ENCODE measurements at regions not wholly inside any gene's neighbourhood (a gene's known extent, or its start where the extent isn't known, plus 50 kb on each side); places are given as distances from the start of the nearest gene placed in this dataset.

DNA sequence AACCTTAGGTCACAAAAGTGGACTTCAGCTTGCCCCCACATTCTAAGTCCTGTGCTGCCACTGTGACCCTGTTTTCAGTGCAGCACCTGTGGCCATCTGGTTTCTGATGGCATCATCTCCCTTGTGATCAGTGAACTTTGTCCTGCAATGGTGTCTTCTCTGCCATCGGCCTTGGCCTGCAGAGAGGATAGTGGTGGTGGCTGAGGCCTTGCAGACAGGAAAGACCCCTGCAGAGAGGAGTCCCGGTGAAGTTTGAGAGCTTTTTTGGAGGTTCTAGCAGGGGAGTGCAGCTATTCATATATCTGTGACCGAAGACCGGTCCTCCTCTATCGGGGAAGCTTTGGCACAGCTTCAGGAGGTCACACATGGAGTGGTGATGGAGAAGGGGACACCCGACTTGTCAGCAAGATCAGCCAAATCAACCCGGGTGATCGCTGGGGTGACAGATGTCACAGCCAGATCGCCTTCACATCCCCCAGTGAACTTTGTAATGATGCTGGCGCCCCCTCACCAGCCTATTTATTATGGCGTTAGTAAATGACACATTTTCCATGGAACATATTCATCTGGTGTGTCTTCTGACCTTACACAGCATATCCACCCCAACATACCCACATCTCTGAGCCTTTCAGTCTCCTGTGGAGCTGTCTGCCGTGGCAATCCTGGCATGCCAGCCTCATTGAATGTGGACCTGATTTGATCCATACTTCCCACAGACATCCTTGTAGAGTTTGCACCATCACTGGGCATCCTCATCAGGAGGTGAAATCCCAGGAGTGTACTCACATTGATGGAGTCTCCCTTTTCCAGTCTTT lies 136.1 kb downstream of the PAPOLA start:
- no peak for DNase-seq

DNA sequence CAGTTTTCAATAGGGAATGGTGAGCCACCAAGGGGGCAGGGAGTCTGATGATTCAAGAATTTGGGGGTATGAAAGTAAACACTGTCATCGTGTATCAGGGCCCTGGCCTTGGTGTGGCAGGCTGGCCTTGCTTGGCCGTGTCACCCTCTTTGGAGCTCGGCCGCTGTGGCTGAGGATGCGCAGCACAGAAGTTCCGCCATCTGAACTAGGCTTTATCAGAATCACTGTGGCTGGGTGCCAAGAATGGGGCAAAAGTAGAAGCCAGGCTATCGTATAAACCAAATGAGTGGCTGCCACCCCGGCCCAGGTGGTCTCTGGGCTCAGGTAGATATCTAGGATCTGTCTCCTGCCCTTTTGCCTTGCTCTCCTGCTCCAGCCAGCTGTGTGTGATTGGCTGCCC lies 137.4 kb downstream of the PAPOLA start:
- DNase-seq, result no peak

DNA sequence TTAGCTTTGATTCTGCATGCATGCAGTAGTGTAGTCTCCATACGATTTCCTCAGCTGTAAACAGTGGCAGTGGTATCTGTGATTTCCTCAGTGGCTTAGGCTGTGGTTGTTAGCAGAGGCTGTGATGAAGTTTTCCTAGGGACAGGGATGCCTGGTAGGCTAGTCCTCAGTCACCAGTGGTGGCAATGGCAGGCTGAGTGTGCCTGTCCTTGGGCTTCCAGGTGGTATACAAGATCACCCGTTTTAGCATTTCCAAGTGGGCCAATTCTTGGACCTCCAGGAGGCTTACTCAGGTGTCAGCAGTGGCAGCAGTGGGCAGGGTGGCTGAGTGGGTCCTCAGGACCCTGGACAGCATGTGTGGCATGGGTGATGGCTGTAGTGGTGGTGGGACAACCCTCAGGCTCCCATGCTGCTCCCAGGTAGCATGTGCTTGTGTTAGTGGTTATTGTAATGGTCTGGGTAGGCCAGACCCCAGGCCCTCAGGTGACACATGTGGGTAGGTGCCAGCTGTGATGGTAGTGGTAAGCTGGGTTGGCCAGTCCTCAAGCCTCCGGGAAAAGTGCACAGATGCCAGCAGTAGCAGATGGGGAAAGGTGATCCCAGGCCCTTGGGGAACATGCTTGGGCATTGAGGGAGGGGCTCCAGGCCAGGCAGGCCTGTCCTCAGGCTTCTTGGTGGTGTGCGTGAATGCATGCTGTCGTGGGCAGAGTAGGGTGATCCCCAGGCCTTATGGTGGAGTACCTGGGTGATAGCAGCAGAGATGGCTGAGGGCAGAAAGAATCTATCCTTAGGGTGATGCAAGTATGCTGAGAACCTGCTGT lies 146.5 kb downstream of the PAPOLA start:
- no peak for DNase-seq

DNA sequence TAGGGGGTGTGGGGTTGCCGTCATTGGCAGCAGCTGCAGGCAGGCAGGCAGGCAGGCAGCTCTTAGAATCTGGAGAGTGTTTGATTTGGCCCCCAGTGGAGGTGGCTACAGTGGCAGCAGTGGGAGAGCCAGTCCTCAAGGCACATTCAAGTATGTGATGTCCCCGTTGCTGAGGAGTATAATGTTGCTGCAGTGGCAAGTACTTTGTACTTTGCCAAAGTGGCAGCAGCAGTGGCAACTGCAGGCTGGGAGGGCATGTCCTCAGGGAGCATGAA lies 147.1 kb downstream of the PAPOLA start:
- DNase-seq, result no peak

DNA sequence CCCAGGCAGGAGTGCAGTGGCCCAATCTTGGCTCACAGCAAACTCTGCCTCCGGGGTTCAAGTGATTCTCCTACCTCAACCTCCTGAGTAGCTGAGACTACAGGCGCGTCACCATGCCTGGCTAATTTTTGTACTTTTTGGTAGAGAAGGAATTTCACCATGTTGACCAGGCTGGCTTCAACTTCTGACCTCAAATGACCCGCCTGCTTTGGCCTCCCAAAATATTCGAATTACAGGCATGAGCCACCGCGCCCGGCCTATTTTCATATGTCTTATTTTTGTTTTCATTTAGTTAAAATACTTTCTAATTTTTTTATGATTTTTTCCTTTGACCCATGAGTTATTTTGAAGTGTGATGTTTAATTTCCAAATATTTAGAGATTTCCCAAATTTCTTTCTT lies 143.6 kb upstream of the VRK1 start:
- DNase-seq, result no peak

DNA sequence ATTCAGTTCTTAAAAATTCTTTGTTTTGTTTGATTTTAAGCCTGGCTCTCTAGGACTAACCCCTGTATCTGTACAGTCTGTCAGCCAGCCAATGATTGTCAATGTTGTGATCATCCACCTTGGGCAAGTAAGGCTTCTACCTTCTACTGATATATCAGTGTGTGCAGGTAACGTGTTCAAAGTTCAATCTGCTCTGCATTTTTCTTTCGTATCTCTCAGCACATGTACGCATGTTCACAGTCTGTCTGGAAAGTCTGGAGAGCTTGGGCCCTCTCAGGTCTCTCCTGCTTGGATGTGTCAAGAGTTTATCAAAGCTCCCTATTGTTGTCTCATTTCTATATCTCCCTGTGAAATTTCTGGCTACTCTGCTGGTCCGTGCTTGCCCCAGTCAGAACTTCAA lies 138.6 kb upstream of the VRK1 start:
- DNase-seq, result no peak

DNA sequence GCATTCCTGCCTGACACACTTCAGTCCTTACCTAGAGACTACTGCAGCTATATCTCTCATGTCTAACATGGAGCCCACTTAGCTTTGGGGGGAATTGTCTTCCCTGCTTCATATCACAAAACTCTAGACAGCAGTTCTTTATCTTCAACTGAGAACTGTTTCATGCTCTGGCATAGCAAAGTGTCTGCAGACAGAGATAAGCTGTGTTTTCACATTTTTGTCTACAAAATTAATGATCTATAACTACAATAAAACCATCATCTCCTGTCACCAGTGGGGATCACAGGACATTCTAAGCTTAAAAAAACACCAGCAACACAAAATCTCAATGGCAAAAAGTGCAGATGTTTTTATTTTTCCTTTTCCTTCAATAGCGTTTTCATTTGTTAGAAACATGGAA lies 137.1 kb upstream of the VRK1 start:
- DNase-seq, result no peak

DNA sequence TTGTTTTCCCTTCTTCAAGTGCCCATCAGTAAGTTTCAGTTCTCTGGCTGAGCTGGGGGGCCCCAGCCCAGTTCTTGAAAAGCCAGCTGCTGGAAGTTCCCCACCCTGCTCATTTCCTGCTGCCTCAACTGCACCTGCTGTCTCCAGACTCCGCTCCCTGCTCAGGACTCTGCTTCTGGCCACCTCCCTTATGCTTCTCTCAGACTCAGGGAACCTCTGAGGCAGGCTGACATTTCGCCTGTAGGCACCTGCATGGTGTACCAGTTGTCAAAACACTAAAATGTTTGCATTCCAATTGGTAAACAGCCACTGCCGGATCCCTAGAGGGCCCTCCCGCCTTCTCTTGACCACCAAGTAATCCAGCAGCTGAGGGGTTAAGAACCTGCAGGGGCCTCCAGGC lies 136.5 kb upstream of the VRK1 start:
- no peak for DNase-seq

DNA sequence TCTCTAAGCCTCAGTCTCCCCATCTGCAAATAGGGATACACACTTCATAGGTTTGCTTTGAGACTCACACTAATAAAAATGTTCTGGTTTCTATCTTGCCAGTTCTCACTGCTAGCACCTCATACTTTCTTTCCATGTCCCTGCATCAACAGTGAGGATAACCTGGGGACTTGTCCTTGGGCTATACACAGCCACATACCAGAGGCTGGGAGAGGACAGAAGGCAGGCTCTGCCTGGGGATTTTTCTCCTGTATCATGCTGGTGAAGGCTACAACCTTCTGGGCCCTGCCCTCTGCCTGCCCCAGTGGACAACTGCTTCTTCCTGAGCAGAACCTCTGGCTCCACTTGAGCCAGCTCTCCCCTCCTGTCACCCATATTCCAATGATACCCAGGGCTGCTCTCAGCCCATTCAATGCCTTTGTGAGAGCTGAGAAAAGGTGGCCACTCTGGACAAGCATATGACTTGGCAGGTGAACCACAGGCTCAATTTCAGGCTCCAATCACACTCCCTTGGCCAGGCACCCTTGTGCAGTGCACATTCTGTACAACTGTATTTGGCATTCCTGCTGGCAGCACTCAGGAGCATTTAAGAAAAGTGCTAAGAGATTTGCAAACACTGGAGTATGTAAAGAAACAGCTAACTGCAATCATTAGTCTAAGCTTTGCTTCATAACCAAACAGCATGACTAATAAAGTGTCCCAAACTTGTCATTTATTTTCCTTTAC lies 135.8 kb upstream of the VRK1 start:
- DNase-seq, result no peak

DNA sequence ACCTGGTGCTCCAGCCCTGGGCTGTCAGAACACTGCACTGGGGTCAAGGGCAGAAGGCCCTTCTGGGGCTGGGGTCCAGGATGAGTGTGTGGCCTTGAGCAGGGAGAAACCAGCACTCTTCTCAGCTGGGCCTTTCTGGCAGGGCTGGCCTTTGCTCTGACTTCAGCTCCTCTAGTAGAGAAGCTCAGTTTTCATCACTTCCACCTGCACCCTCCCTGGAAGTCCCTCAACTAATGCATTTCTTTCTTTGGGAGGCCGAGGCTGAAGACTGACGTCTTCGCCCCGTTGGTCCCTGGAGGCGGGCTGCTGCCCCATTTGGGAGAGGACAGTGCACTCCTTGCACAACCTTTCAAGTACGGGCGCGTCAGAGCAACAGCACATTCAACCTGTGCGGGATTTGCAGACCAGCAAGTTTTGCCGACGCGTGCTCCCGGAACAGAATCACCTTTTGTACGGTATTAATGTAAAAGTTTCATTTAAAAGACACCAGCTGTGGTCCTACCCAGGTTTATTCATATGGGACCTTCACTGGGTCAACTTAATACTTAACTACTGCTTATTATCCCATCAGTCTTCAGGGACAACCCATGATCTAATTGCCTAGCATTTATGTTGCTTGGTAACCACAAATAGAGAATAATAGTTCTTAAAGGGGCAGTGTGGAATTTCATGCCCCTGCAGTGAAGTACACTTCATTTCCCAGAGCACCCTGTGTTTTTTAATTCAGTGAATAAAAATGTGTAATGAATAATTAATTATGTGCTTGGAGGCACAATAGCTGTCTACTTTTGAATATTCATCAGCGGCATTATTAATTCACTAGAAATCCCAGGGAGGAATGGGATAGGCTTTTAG lies 134.8 kb upstream of the VRK1 start:
- no peak for DNase-seq

DNA sequence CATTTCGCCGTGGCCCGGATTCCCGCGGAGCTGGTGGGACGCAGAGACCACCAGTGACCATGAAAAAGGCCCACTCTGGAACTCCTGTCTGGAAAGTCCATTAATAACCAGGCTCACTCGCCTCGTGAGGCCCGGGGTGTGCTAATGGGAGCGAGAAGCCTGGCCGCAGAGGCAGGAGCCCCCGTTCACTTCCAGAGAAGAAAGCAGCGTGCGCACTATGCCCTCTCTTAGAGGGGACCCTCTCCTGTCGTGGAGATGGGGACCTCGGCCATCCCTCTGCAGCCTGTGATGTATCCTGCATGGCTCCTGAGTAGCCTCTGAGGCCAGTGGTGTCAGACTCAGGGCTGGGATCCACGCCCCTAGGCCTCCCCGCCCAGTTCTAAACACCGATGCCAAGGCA lies 134.1 kb upstream of the VRK1 start:
- DNase-seq, result no peak

DNA sequence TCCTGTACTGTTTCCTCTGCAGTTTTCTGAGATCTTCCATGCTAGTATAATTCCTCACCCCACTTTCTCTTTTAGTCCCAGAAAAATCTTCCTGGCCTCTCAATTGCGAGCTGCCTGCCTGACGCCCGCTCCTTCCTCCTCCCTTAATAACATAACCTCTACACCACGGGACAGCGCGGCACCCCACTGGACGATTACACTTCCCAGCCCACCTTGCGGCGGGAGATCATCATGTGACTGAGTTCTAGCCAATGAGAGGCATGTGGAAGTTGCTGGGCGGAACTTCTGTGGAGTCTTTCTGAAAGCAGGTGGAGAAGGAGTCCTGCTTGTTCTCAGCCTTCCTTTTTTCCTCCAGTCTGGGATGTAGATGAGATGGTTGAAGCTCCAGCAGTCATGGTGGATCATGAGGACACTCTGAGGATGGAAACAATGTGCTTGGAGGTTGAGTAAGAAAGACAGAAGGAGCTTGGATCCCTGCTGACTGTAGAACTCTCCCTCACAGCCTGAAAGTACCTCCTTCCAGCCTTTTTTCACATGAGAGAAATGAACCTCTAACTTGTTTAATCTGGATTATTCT lies 133.6 kb upstream of the VRK1 start:
- no peak for DNase-seq

DNA sequence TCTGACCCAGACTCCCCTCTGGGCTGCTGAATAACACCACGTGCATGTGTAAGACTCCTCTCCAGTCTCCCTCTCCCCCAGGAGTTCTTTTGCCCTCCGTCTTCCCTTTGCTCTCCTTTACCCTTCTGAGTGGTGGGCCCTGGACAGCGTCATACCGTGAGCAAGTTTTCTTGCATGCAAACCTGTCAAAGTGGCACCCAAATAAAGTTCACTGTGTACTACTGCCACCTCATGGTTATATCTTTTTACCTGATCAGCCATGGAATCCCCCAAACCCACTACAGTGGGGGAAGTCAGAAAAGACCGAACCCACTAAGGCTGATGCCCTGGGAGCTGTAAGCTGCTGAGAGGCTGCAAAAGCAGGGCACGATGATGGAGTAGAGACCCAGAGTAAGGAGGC lies 131.1 kb upstream of the VRK1 start:
- no peak for DNase-seq

DNA sequence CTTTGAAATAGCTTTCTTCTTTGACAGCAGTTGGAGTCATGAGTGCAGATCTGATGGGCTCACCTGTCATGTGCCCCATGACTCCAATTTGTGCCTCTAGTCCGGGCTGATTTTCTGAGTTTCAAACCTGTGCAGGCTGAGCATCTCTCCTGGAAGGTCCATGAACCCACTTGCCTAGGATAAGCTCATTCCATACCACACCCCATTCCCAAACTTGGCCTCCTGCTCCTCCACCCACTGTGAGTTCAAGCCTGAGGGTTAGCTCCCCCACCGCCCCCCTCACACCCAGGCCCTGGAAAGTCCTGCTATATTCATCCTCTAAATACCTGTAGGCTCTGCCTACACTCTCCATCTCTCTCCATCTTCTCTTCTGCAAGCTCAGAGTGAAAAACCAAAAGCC lies 126.8 kb upstream of the VRK1 start:
- no peak for DNase-seq

DNA sequence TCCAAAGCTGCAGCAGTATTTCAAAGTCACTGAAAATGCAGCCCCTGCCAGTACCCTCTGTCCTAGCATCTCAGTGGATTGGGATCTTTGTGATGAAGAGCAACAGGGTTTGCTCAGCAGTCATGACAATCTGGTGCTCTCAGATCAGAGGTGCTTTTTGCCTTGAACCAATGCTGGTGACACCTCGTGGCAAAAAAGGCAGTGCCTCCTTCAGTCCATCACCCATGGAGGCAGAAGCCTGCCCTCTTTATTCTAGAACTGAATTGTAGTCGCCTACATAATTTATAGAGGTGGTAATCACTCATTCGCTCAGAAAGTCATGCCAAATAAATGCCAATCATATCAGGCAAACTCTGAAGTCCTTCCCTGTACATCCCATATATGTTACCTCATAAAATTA lies 126.0 kb upstream of the VRK1 start:
- DNase-seq, result no peak

DNA sequence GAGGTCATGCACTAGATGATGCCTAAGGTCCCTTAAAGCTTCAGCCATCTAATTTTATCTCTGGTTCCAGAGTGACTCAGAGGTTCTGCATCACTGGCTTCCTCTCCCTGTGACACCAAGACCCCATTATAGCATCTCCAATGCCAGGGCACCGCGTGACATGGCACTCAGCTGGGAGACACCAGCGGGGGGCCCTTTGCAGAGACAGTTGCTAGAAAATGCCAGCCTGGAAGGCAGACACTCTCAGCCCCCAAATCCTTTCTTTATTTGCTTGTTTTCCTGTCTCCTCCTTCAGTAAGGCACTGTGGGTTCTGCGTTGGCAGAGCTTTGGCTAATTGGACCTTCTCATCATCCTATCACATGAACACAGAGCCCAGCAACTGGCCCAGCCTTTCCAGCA lies 123.5 kb upstream of the VRK1 start:
- no peak for DNase-seq

DNA sequence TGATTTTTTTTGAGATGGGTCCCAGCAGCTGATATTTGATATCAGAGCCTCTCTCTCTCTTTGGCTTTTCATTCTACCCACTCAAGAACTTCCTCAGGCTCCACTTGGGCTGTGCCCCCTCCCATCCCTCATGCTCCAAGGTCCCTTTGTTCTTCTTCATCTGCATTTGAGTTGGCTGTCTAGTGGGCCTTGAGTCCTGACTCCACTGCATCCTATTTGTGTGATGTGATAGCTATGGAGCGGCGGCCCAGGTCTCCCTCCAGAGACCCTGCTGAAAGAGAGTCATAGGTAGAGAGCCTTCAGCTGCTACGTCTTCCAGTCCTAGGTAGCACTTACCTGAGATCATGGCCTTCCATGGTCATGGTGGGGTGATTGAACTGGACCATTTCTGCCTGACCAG lies 123.1 kb upstream of the VRK1 start:
- DNase-seq, result no peak

DNA sequence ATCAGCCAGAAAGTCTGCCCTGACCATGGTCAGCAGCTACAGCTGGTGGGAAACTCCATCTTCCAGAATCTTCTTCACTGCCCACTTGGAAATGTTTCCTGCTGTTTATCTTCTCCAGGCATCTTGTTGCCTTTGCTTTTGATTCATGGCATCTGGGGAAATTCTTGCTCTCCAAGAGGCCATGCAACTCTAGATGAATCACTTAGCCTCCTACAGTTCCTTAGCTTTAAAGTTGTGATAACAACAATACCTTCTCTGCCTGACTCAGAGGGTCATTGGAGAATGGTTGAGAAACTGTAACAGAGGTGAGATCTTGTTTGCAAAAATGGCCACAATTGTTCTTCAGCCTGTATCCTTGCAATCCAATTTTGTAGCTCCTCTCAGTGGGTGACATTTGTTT lies 121.0 kb upstream of the VRK1 start:
- no peak for DNase-seq

DNA sequence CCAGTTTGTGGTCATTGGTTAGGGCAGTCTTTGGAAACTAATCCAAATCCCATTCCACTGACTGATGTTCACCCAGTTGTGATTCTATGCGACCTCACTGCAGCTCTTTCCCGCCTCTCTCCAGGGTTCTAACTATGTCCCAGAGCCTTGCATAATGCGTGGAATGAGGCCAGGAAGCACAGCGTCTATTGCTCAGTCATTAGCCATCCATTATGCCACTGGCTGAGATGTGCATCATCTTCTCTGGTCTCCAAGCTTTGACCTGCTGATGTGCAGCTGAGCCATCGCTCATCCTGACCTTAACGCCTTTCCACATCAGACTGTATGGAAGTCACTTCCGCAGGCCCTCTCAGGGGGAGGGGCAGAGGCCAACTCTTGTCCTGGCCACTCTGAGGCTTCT lies 115.4 kb upstream of the VRK1 start:
- DNase-seq, result no peak

DNA sequence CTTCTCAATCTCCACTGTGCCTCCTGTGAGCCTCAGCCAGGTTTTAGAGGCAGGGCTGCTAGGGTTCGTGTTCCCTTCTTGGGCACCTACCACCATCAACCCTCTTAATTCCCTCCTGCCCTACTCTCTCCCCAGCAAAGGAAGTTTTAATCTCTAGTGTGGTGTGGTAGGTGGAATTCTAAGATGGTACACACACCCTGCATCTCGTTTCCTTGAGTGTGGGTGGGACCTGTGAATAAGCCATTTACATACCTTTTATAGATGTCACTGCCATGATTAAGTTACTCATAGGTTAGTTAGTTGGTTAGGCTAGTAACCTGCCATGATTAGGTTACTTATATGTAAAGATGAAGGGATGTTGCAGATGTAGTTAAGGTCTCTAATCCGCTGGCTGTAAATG lies 114.8 kb upstream of the VRK1 start:
- DNase-seq, result no peak

DNA sequence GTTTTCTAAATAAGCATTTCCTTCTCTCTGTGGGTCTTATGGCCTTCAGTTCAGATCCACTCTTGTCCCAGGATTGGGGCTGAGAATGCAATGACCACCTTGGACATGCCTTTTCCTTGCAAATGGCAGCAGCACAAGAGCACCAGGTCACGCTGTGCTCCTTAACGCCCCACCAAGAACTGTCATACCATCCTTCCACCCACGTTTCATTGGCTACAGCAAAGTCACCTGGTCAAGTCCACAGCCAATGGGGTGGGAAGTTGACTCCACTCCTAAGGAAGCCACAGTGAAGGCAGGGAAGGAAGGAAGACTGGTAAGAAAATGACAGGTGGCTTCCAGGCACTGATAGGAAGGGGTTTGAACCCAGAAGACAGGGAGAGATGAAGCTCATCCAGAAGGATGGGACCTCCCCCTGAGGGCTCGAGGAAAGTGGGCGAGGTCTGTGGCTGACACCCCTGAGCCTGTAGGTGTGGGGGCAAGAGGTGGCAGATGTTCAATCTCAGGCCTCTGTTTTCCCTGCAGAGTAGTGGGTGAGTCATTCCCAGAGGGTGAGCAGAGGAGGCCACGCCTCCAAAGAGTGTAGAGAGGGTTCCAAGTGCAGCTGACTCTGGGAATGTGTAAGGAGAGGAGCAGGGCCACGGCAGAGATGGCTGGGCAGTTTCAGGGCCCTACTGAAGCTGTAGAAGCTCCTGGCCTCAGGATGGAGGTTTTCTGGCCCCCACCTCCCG lies 113.5 kb upstream of the VRK1 start:
- DNase-seq, result no peak

DNA sequence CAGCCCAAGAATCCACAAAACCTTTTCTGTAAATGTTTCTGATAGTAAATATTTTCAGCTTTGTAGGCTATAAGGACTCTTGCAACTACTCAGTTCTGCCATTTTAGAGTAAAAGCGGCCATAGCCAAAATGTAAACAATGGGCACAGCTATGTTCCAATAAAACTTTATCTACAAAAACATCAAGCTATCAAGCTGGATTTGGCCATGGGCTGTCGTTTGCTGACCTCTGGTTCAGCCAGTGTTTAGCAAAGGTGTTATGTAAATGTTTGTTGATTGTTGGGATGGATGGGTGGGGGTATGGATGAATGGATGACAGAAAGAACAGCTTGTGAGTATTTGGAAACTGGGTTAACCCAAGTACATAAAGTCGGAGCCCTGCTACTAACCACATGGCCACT lies 111.1 kb upstream of the VRK1 start:
- no peak for DNase-seq
